ENCODE measurements at regions not wholly inside any gene's neighbourhood (a gene's known extent, or its start where the extent isn't known, plus 50 kb on each side); places are given as distances from the start of the nearest gene placed in this dataset.

GRCh38 chr4:179894066-179894778, 2349.0 kb upstream of the TENM3 start:
- TF ChIP-seq CTCF (IDR thresholded peaks at IDR 0.05) = no peak
- TF ChIP-seq POLR2A (IDR thresholded peaks at IDR 0.05) = no peak
